ENCODE measurements at regions not wholly inside any gene's neighbourhood (a gene's known extent, or its start where the extent isn't known, plus 50 kb on each side); places are given as distances from the start of the nearest gene placed in this dataset.

GRCh38 chr11:91978747-91979146, 245.9 kb upstream of the FAT3 start:
- Histone ChIP-seq H3K4me3 (no peak overlapping the region), H3K79me2 (no peaks in the 10 kb centered on the region), H3K9me3 (ENCODE audit: low read depth) (no peaks in the 10 kb centered on the region), H3K36me3 (replicated peaks; ENCODE audit: insufficient read depth, low read depth) (no peaks in the 10 kb centered on the region), H3K4me2 (no peak overlapping the region), H3K4me1 (ENCODE audit: insufficient read depth) (no peaks in the 10 kb centered on the region), H4K20me1 (ENCODE audit: insufficient read depth, poor library complexity, severe bottlenecking) (no peaks in the 10 kb centered on the region), H3K27ac (no peak overlapping the region), H3K27me3 (no peaks in the 10 kb centered on the region), H2AFZ (no peak overlapping the region), H3K9me2 (replicated peaks; ENCODE audit: insufficient read depth) (no peaks in the 10 kb centered on the region)
- no peak for TF ChIP-seq EZH2phosphoT487 (IDR thresholded peaks at IDR 0.05; ENCODE audit: low read depth, severe bottlenecking, unreplicated experiment)
- TF ChIP-seq EZH2 (IDR thresholded peaks at IDR 0.05; ENCODE audit: borderline replicate concordance): no peak
- TF ChIP-seq CTCF (IDR thresholded peaks at IDR 0.05; ENCODE audit: poor library complexity): no peak
- no peak for DNase-seq (ENCODE audit: low spot score)
- WGBS (ENCODE audit: low lambda C conversion rate, missing lambda C conversion rate): 69% methylated on average over 1 of the region's 1 CpG

DNA sequence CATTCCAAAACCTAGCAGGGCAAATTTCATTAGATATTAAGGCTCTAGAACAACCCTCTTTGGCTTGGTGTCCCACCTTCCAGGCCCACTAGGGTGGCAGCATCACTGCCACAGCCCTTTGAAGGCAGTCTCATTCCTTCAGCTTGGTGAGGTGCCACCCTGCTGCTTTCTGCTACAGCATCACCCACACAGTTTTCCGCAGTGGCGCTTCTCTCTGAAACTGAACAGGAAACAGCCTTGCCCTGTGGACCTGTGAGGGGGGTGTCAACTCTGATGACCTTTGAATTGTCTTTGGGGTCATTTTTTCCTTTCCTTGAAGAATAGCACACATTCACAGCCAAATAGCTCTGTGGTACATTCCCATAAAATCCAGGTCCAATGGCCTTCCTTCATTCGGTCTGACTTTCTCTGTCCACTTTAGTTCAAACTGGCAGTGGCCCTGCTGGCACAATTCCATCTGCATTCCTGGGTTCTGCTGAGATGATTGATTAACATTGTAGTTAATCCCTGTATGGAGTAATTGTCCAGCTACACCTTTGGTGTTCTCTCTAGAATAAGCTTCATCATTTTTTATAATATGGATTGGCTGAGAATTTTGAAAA, 251.9 kb upstream of the FAT3 start:
- TF ChIP-seq EZH2phosphoT487 (IDR thresholded peaks at IDR 0.05; ENCODE audit: low read depth, severe bottlenecking, unreplicated experiment) (no peak), CTCF (IDR thresholded peaks at IDR 0.05; ENCODE audit: poor library complexity) (no peak), EZH2 (IDR thresholded peaks at IDR 0.05; ENCODE audit: borderline replicate concordance) (no peak)
- DNase-seq (ENCODE audit: low spot score): no peak
- H3K27me3 ChIP-seq: no peaks in the 10 kb centered on the region
- no peak overlapping the region for H3K4me2 ChIP-seq
- no peaks in the 10 kb centered on the region for H4K20me1 ChIP-seq (ENCODE audit: insufficient read depth, poor library complexity, severe bottlenecking)
- H3K4me1 ChIP-seq (ENCODE audit: insufficient read depth): no peaks in the 10 kb centered on the region
- 91% methylated on average over 3 of the region's 3 CpGs for WGBS (ENCODE audit: low lambda C conversion rate, missing lambda C conversion rate)
- no peak overlapping the region for H3K4me3 ChIP-seq
- no peaks in the 10 kb centered on the region for H3K36me3 ChIP-seq (replicated peaks; ENCODE audit: insufficient read depth, low read depth)
- H3K9me3 ChIP-seq (ENCODE audit: low read depth): no peaks in the 10 kb centered on the region
- no peaks in the 10 kb centered on the region for H3K79me2 ChIP-seq
- no peak overlapping the region for H2AFZ ChIP-seq
- H3K27ac ChIP-seq: no peak overlapping the region
- no peaks in the 10 kb centered on the region for H3K9me2 ChIP-seq (replicated peaks; ENCODE audit: insufficient read depth)

GRCh38 chr11:91970624-91971023, 254.0 kb upstream of the FAT3 start:
- H3K79me2 ChIP-seq: no peaks in the 10 kb centered on the region
- H2AFZ ChIP-seq: no peak overlapping the region
- H4K20me1 ChIP-seq (ENCODE audit: insufficient read depth, poor library complexity, severe bottlenecking): no peaks in the 10 kb centered on the region
- no peaks in the 10 kb centered on the region for H3K27me3 ChIP-seq
- H3K36me3 ChIP-seq (replicated peaks; ENCODE audit: insufficient read depth, low read depth): no peaks in the 10 kb centered on the region
- H3K27ac ChIP-seq: no peak overlapping the region
- TF ChIP-seq CTCF (IDR thresholded peaks at IDR 0.05; ENCODE audit: poor library complexity) (no peak), EZH2phosphoT487 (IDR thresholded peaks at IDR 0.05; ENCODE audit: low read depth, severe bottlenecking, unreplicated experiment) (no peak), EZH2 (IDR thresholded peaks at IDR 0.05; ENCODE audit: borderline replicate concordance) (no peak)
- H3K9me2 ChIP-seq (replicated peaks; ENCODE audit: insufficient read depth): no peaks in the 10 kb centered on the region
- no peaks in the 10 kb centered on the region for H3K4me1 ChIP-seq (ENCODE audit: insufficient read depth)
- no peak overlapping the region for H3K4me2 ChIP-seq
- H3K9me3 ChIP-seq (ENCODE audit: low read depth): no peaks in the 10 kb centered on the region
- DNase-seq (ENCODE audit: low spot score): no peak
- H3K4me3 ChIP-seq: no peak overlapping the region

GRCh38 chr11:91969486-91969885, 255.1 kb upstream of the FAT3 start:
- no peaks in the 10 kb centered on the region for H3K36me3 ChIP-seq (replicated peaks; ENCODE audit: insufficient read depth, low read depth)
- DNase-seq (ENCODE audit: low spot score): no peak
- no peak overlapping the region for H3K4me3 ChIP-seq
- no peaks in the 10 kb centered on the region for H3K9me3 ChIP-seq (ENCODE audit: low read depth)
- no peaks in the 10 kb centered on the region for H3K9me2 ChIP-seq (replicated peaks; ENCODE audit: insufficient read depth)
- no peaks in the 10 kb centered on the region for H3K4me1 ChIP-seq (ENCODE audit: insufficient read depth)
- WGBS (ENCODE audit: low lambda C conversion rate, missing lambda C conversion rate): 85% methylated on average over 2 of the region's 2 CpGs
- no peak overlapping the region for H3K4me2 ChIP-seq
- no peak overlapping the region for H3K27ac ChIP-seq
- TF ChIP-seq EZH2phosphoT487 (IDR thresholded peaks at IDR 0.05; ENCODE audit: low read depth, severe bottlenecking, unreplicated experiment): no peak
- no peak for TF ChIP-seq EZH2 (IDR thresholded peaks at IDR 0.05; ENCODE audit: borderline replicate concordance)
- no peak for TF ChIP-seq CTCF (IDR thresholded peaks at IDR 0.05; ENCODE audit: poor library complexity)
- no peaks in the 10 kb centered on the region for H3K79me2 ChIP-seq
- no peaks in the 10 kb centered on the region for H3K27me3 ChIP-seq
- no peak overlapping the region for H2AFZ ChIP-seq
- H4K20me1 ChIP-seq (ENCODE audit: insufficient read depth, poor library complexity, severe bottlenecking): no peaks in the 10 kb centered on the region

Data from hepatocyte (in vitro differentiated cells).